Natural killer cell (primary cell): ENCODE measurements at regions not wholly inside any gene's neighbourhood (a gene's known extent, or its start where the extent isn't known, plus 50 kb on each side); places are given as distances from the start of the nearest gene placed in this dataset.

Source experiments
- ATAC-seq, 3 donors: fragments of 150-1000 bp in 2 of 3; fragments of 200-7000 bp in 1 of 3; cut with Tn5 transposase; 1 replicate in 1 of 3; 2 replicates in 2 of 3; pipeline ENCODE4 v1.10.0; 2021; ENCODE audit warnings: mild to moderate bottlenecking in 2 of 3, moderate library complexity in 2 of 3
- DNase-seq, 2 donors: peaks; one replicate each; pipeline versions ENCODE4 v3.0.0 to v3.0.0-alpha.2; 2013 to 2021; ENCODE audit warnings: mixed read lengths in 1 of 2
- H3K27ac ChIP-seq: one replicate; pipeline ENCODE4 v1.5.1; 2013; ENCODE audit warnings: mild to moderate bottlenecking, low read length
- H3K27me3 ChIP-seq: one replicate; pipeline ENCODE4 v1.6.1; 2013; ENCODE audit warnings: low read length; ENCODE audit not compliant: control insufficient read depth, insufficient read depth
- H3K36me3 ChIP-seq: one replicate; pipeline ENCODE4 v1.6.1; 2013; ENCODE audit warnings: low read length; ENCODE audit not compliant: control insufficient read depth, insufficient read depth
- H3K4me1 ChIP-seq: one replicate; pipeline ENCODE4 v1.6.1; 2013; ENCODE audit warnings: low read length; ENCODE audit not compliant: control insufficient read depth, insufficient read depth
- H3K4me3 ChIP-seq: one replicate; pipeline ENCODE4 v1.5.1; 2013; ENCODE audit warnings: low read length
- H3K9me3 ChIP-seq: one replicate; pipeline ENCODE4 v1.6.1; 2013; ENCODE audit warnings: low read length; ENCODE audit not compliant: control insufficient read depth, insufficient read depth
- H3K27ac Mint-ChIP-seq, 2 donors: one replicate each; pipeline ENCODE4 v1.8.0; 2022; ENCODE audit warnings: mild to moderate bottlenecking in 2 of 2, mixed read lengths in 2 of 2, moderate library complexity in 1 of 2
- H3K27me3 Mint-ChIP-seq, 2 donors: one replicate each; pipeline ENCODE4 v1.8.0; 2022; ENCODE audit warnings: low read depth in 2 of 2, mixed read lengths in 2 of 2
- H3K36me3 Mint-ChIP-seq: one replicate; pipeline ENCODE4 v1.8.0; 2022; ENCODE audit warnings: mixed read lengths
- H3K4me1 Mint-ChIP-seq, 2 donors: one replicate each; pipeline ENCODE4 v1.8.0; 2022; ENCODE audit warnings: mixed read lengths in 2 of 2
- H3K4me3 Mint-ChIP-seq: one replicate; pipeline ENCODE4 v1.8.0; 2022; ENCODE audit warnings: mild to moderate bottlenecking, moderate library complexity, mixed read lengths
- H3K9me3 Mint-ChIP-seq, 2 donors: one replicate each; pipeline ENCODE4 v1.8.0; 2022; ENCODE audit warnings: mixed read lengths in 2 of 2
- CTCF ChIP-seq: fragments of 200-600 bp; IDR thresholded peaks from one replicate; pipeline ENCODE4 v1.8.0; 2022; ENCODE audit warnings: antibody characterized with exemption
- WGBS: methylation state at CpG from one replicate; pipeline ENCODE4 v1.1.7; 2013; ENCODE audit warnings: missing lambda C conversion rate; ENCODE audit not compliant: insufficient coverage; 5-methylcytosine and 5-hydroxymethylcytosine counted together
- intact Hi-C: fragments of 100-400 bp; cut with micrococcal nuclease; formaldehyde crosslinking; loops from one replicate; pipeline ENCODE4 v1.14.2; 2022

GRCh38 chr2:46848447-46848846, 67.2 kb downstream of the MCFD2 start:
- Mint-ChIP-seq H3K27me3 (peaks cover 2 to 17% of the 10 kb centered on the region in 2 donors), H3K4me1 (no peaks in the 10 kb centered on the region), H3K27ac (no peak overlapping the region), H3K36me3 (no peaks in the 10 kb centered on the region), H3K9me3 (no peaks in the 10 kb centered on the region), H3K4me3 (no peak overlapping the region)
- DNase-seq, result no peak
- Histone ChIP-seq H3K27ac (no peak overlapping the region), H3K4me3 (no peak overlapping the region), H3K9me3 (no peaks in the 10 kb centered on the region), H3K36me3 (no peaks in the 10 kb centered on the region), H3K4me1 (no peaks in the 10 kb centered on the region), H3K27me3 (no peaks in the 10 kb centered on the region)
- no peak for ATAC-seq
- intact Hi-C loops, result no loop called here
- WGBS, result 44% methylated on average over 5 of the region's 5 CpGs
- no peak for TF ChIP-seq CTCF

GRCh38 chr2:46847726-46848412, 67.7 kb downstream of the MCFD2 start:
- H3K4me1 ChIP-seq, result no peaks in the 10 kb centered on the region
- intact Hi-C loops, result no loop called here
- Mint-ChIP-seq H3K4me1 (no peaks in the 10 kb centered on the region), H3K9me3 (no peaks in the 10 kb centered on the region), H3K4me3 (no peak overlapping the region), H3K27me3 (peaks cover 2 to 20% of the 10 kb centered on the region in 2 donors), H3K36me3 (no peaks in the 10 kb centered on the region), H3K27ac (no peak overlapping the region)
- H3K36me3 ChIP-seq, result no peaks in the 10 kb centered on the region
- no peak for TF ChIP-seq CTCF
- 92% methylated on average over 5 of the region's 5 CpGs for WGBS
- DNase-seq (no peak), ATAC-seq (no peak)
- H3K27ac ChIP-seq, result no peak overlapping the region
- H3K27me3 ChIP-seq, result no peaks in the 10 kb centered on the region
- no peaks in the 10 kb centered on the region for H3K9me3 ChIP-seq
- no peak overlapping the region for H3K4me3 ChIP-seq

- intact Hi-C loops, result no loop called here
- H3K4me1 Mint-ChIP-seq, result no peaks in the 10 kb centered on the region
- no peak overlapping the region for H3K27ac ChIP-seq
- H3K36me3 Mint-ChIP-seq, result no peaks in the 10 kb centered on the region
- no peaks in the 10 kb centered on the region for H3K27me3 ChIP-seq
- no peak overlapping the region for H3K27ac Mint-ChIP-seq
- no peaks in the 10 kb centered on the region for H3K9me3 ChIP-seq
- TF ChIP-seq CTCF, result no peak
- no peaks in the 10 kb centered on the region for H3K4me1 ChIP-seq
- no peak for DNase-seq
- H3K4me3 ChIP-seq, result no peak overlapping the region
- H3K27me3 Mint-ChIP-seq, result peaks cover 2 to 23% of the 10 kb centered on the region in 2 donors
- H3K36me3 ChIP-seq, result no peaks in the 10 kb centered on the region
- no peaks in the 10 kb centered on the region for H3K9me3 Mint-ChIP-seq
- no peak overlapping the region for H3K4me3 Mint-ChIP-seq
- no peak for ATAC-seq
- 81% methylated on average over 12 of the region's 12 CpGs for WGBS
These were observed 68.4 kb downstream of the MCFD2 start for GRCh38 chr2:46847185-46847710.

GRCh38 chr2:46846536-46846935, 69.1 kb downstream of the MCFD2 start:
- no peaks in the 10 kb centered on the region for H3K27me3 ChIP-seq
- intact Hi-C loops, result no loop called here
- H3K9me3 ChIP-seq, result no peaks in the 10 kb centered on the region
- Mint-ChIP-seq H3K4me3 (no peak overlapping the region), H3K27me3 (peaks cover 2 to 23% of the 10 kb centered on the region in 2 donors), H3K9me3 (no peaks in the 10 kb centered on the region), H3K4me1 (peaks cover 3% of the 10 kb centered on the region in 2 donors), H3K36me3 (no peaks in the 10 kb centered on the region), H3K27ac (no peak overlapping the region)
- 81% methylated on average over 4 of the region's 4 CpGs for WGBS
- no peak for TF ChIP-seq CTCF
- H3K36me3 ChIP-seq, result no peaks in the 10 kb centered on the region
- no peak for ATAC-seq
- H3K4me1 ChIP-seq, result no peaks in the 10 kb centered on the region
- H3K4me3 ChIP-seq, result no peak overlapping the region
- no peak overlapping the region for H3K27ac ChIP-seq
- DNase-seq, result no peak
